Transverse colon (tissue), 4 donors: ENCODE measurements at regions not wholly inside any gene's neighbourhood (a gene's known extent, or its start where the extent isn't known, plus 50 kb on each side); places are given as distances from the start of the nearest gene placed in this dataset.

Source experiments
- DNase-seq: peaks from one replicate; pipeline ENCODE4 v3.0.0-alpha.2; 2019
- H3K27ac ChIP-seq, 4 donors: fragments of 200-600 bp; sonication (generic); 2 replicates each; pipeline ENCODE4 v1.5.1; 2016 to 2018; ENCODE audit warnings: inconsistent platforms in 4 of 4
- H3K27me3 ChIP-seq: fragments of 200-600 bp; sonication (generic); 2 replicates; pipeline ENCODE4 v1.5.1; 2017; ENCODE audit warnings: inconsistent platforms
- H3K36me3 ChIP-seq, 4 donors: fragments of 200-600 bp; sonication (generic); 2 replicates each; pipeline ENCODE4 v1.5.1; 2017 to 2019; ENCODE audit warnings: inconsistent platforms in 4 of 4
- H3K4me1 ChIP-seq, 4 donors: fragments of 200-600 bp; sonication (generic); 2 replicates each; pipeline ENCODE4 v1.5.1; 2017 to 2020; ENCODE audit warnings: inconsistent platforms in 4 of 4
- H3K4me3 ChIP-seq, 4 donors: fragments of 200-600 bp; sonication (generic); 1 replicate in 1 of 4; 2 replicates in 3 of 4; pipeline versions ENCODE4 v1.5.1 to v1.6.1; 2017 to 2019; ENCODE audit warnings: inconsistent platforms in 4 of 4
- H3K9me3 ChIP-seq, 2 donors: fragments of 200-600 bp; sonication (generic); 2 replicates each; pipeline ENCODE4 v1.5.1; 2017 to 2019; ENCODE audit warnings: inconsistent platforms in 2 of 2
- CTCF ChIP-seq, 5 experiments: fragments of 200-600 bp in 3 of 5; fragments of 450-650 bp in 2 of 5; sonication (generic) in 3 of 5; IDR thresholded peaks; 1 replicate in 2 of 5; 2 replicates in 3 of 5; pipeline ENCODE4 v1.5.1; 2016 to 2017; ENCODE audit warnings: antibody characterized with exemption in 5 of 5, inconsistent platforms in 3 of 5, mild to moderate bottlenecking in 2 of 5, moderate library complexity in 1 of 5
- EP300 ChIP-seq: sonication (generic); formaldehyde crosslinking; IDR thresholded peaks from one replicate; pipeline ENCODE4 v1.6.1; 2017; ENCODE audit warnings: antibody characterized with exemption, low read depth
- POLR2A ChIP-seq: fragments of 450-650 bp; IDR thresholded peaks from one replicate; pipeline ENCODE4 v1.6.1; 2016; ENCODE audit warnings: antibody characterized with exemption, mild to moderate bottlenecking, moderate library complexity
- POLR2AphosphoS5 ChIP-seq, 3 donors: sonication (generic); formaldehyde crosslinking; IDR thresholded peaks; one replicate each; pipeline ENCODE4 v1.6.1; 2016; ENCODE audit warnings: antibody characterized with exemption in 3 of 3
- WGBS, 2 donors: methylation state at CpG; one replicate each; pipeline ENCODE4 v1.1.5; 2018; ENCODE audit warnings: low coverage in 1 of 2; 5-methylcytosine and 5-hydroxymethylcytosine counted together
- in situ Hi-C, 4 donors: fragments of 200-750 bp; cut with MboI; loops; one replicate each; pipeline versions ENCODE4 v1.15.0 to v1.15.1; 2017; ENCODE audit warnings: low sequenced_read_pairs in 3 of 4, low pct_ligation_motif_present in 1 of 4, low pct_unique_long_range_greater_than_20kb in 1 of 4
- intact Hi-C: fragments of 100-400 bp; cut with DNase I; formaldehyde crosslinking; loops from one replicate; pipeline ENCODE4 v1.15.1; 2023; ENCODE audit warnings: low total_unique reads

GRCh38 chrY:15688531-15688930 is 1164.2 kb downstream of the NLGN4Y start:
- no peak overlapping the region for H3K27ac ChIP-seq
- H3K27me3 ChIP-seq: no peaks in the 10 kb centered on the region
- H3K36me3 ChIP-seq: no peaks in the 10 kb centered on the region
- no peaks in the 10 kb centered on the region for H3K9me3 ChIP-seq
- TF ChIP-seq CTCF (IDR thresholded peaks at IDR 0.05) (no peak), EP300 (no peak), POLR2AphosphoS5 (IDR thresholded peaks at IDR 0.05) (no peak), POLR2A (no peak)
- H3K4me1 ChIP-seq: no peaks in the 10 kb centered on the region
- in situ Hi-C loops (no loop called here), intact Hi-C loops (no loop called here)
- no peak overlapping the region for H3K4me3 ChIP-seq
- DNase-seq: no peak
- WGBS, 2 donors: no CpG with 5 or more reads among the region's 1 CpG

- Histone ChIP-seq H3K27me3 (no peaks in the 10 kb centered on the region), H3K4me3 (no peak overlapping the region), H3K27ac (no peak overlapping the region), H3K9me3 (no peaks in the 10 kb centered on the region), H3K4me1 (no peaks in the 10 kb centered on the region), H3K36me3 (no peaks in the 10 kb centered on the region)
- intact Hi-C loops: no loop called here
- no peak for DNase-seq
- no peak for TF ChIP-seq CTCF (IDR thresholded peaks at IDR 0.05)
- TF ChIP-seq POLR2AphosphoS5 (IDR thresholded peaks at IDR 0.05): no peak
- TF ChIP-seq POLR2A: no peak
- no peak for TF ChIP-seq EP300
- WGBS, 2 donors: no CpG with 5 or more reads among the region's 1 CpG
- in situ Hi-C loops: no loop called here
Measured at GRCh38 chrY:15689994-15690393, 1165.7 kb downstream of the NLGN4Y start.

GRCh38 chrY:15702131-15702530 is 1177.8 kb downstream of the NLGN4Y start:
- DNase-seq: no peak

GRCh38 chrY:15704906-15705305 is 1180.6 kb downstream of the NLGN4Y start:
- Histone ChIP-seq H3K27ac (no peak overlapping the region), H3K27me3 (no peaks in the 10 kb centered on the region), H3K4me3 (no peak overlapping the region), H3K9me3 (no peaks in the 10 kb centered on the region), H3K36me3 (no peaks in the 10 kb centered on the region), H3K4me1 (no peaks in the 10 kb centered on the region)
- in situ Hi-C loops (no loop called here), intact Hi-C loops (no loop called here)
- DNase-seq: no peak
- no CpG with 5 or more reads among the region's 5 CpGs for WGBS, 2 donors
- TF ChIP-seq POLR2A: no peak
- TF ChIP-seq POLR2AphosphoS5 (IDR thresholded peaks at IDR 0.05): no peak
- TF ChIP-seq CTCF (IDR thresholded peaks at IDR 0.05): no peak
- no peak for TF ChIP-seq EP300

More at GRCh38 chrY:15702131-15702530, 1177.8 kb downstream of the NLGN4Y start:
- TF ChIP-seq CTCF (IDR thresholded peaks at IDR 0.05): no peak
- TF ChIP-seq EP300: no peak
- TF ChIP-seq POLR2AphosphoS5 (IDR thresholded peaks at IDR 0.05): no peak
- no peak for TF ChIP-seq POLR2A
- H3K27me3 ChIP-seq: no peaks in the 10 kb centered on the region
- in situ Hi-C loops (no loop called here), intact Hi-C loops (no loop called here)
- H3K4me1 ChIP-seq: no peaks in the 10 kb centered on the region
- H3K9me3 ChIP-seq: no peaks in the 10 kb centered on the region
- 100% methylated on average over 1 of the region's 1 CpG; no CpG with 5 or more reads in 1 of the 2 donors for WGBS, 2 donors
- no peak overlapping the region for H3K27ac ChIP-seq
- H3K36me3 ChIP-seq: no peaks in the 10 kb centered on the region
- no peak overlapping the region for H3K4me3 ChIP-seq
